Stimulated activated memory B cell treated with anti-CD40 and anti-IgM and Interleukin-4, amounts not matched to agents 10 μg/mL and 1 μg/mL and 100 μg/mL, for 72 hours (primary cell): ENCODE measurements at regions not wholly inside any gene's neighbourhood (a gene's known extent, or its start where the extent isn't known, plus 50 kb on each side); places are given as distances from the start of the nearest gene placed in this dataset.

ENCODE experiments used
- ATAC-seq: fragments of 150-1000 bp; cut with Tn5 transposase; 2 replicates; pipeline ENCODE4 v1.10.0; 2021
- H3K27ac Mint-ChIP-seq: one replicate; pipeline ENCODE4 v1.8.0; 2022; ENCODE audit warnings: mild to moderate bottlenecking, mixed read lengths
- H3K27me3 Mint-ChIP-seq: one replicate; pipeline ENCODE4 v1.8.0; 2022; ENCODE audit warnings: mixed read lengths
- H3K36me3 Mint-ChIP-seq: one replicate; pipeline ENCODE4 v1.8.0; 2022; ENCODE audit warnings: mixed read lengths
- H3K4me1 Mint-ChIP-seq: one replicate; pipeline ENCODE4 v1.8.0; 2022; ENCODE audit warnings: mixed read lengths
- H3K4me3 Mint-ChIP-seq: one replicate; pipeline ENCODE4 v1.8.0; 2022; ENCODE audit warnings: mild to moderate bottlenecking, moderate library complexity, mixed read lengths
- H3K9me3 Mint-ChIP-seq: one replicate; pipeline ENCODE4 v1.8.0; 2022; ENCODE audit warnings: mixed read lengths

GRCh38 chr7:125506331-125506730, 576.7 kb upstream of the POT1 start:
- no peak for ATAC-seq
- H3K4me1 Mint-ChIP-seq = no peaks in the 10 kb centered on the region
- peaks cover 4% of the 10 kb centered on the region for H3K9me3 Mint-ChIP-seq
- H3K27ac Mint-ChIP-seq = no peak overlapping the region
- no peaks in the 10 kb centered on the region for H3K27me3 Mint-ChIP-seq
- H3K36me3 Mint-ChIP-seq = no peaks in the 10 kb centered on the region
- no peak overlapping the region for H3K4me3 Mint-ChIP-seq

- Mint-ChIP-seq H3K9me3 (peaks cover 4% of the 10 kb centered on the region), H3K4me3 (no peak overlapping the region), H3K4me1 (no peaks in the 10 kb centered on the region), H3K27ac (no peak overlapping the region), H3K36me3 (no peaks in the 10 kb centered on the region), H3K27me3 (no peaks in the 10 kb centered on the region)
- no peak for ATAC-seq
Measured at GRCh38 chr7:125504848-125505247, 575.2 kb upstream of the POT1 start.

GRCh38 chr7:125495997-125496396, 566.4 kb upstream of the POT1 start:
- Mint-ChIP-seq H3K27ac (no peak overlapping the region), H3K36me3 (no peaks in the 10 kb centered on the region), H3K4me1 (no peaks in the 10 kb centered on the region), H3K9me3 (peaks cover 3% of the 10 kb centered on the region), H3K4me3 (no peak overlapping the region), H3K27me3 (no peaks in the 10 kb centered on the region)
- no peak for ATAC-seq

GRCh38 chr7:125492521-125492920, 562.9 kb upstream of the POT1 start:
- H3K27me3 Mint-ChIP-seq = no peaks in the 10 kb centered on the region
- H3K9me3 Mint-ChIP-seq = no peaks in the 10 kb centered on the region
- H3K4me3 Mint-ChIP-seq = no peak overlapping the region
- H3K27ac Mint-ChIP-seq = no peak overlapping the region
- H3K36me3 Mint-ChIP-seq = no peaks in the 10 kb centered on the region
- no peaks in the 10 kb centered on the region for H3K4me1 Mint-ChIP-seq
- no peak for ATAC-seq

GRCh38 chr7:125491137-125491536, 561.5 kb upstream of the POT1 start:
- no peak overlapping the region for H3K27ac Mint-ChIP-seq
- H3K4me3 Mint-ChIP-seq = no peak overlapping the region
- H3K4me1 Mint-ChIP-seq = no peaks in the 10 kb centered on the region
- H3K27me3 Mint-ChIP-seq = no peaks in the 10 kb centered on the region
- no peaks in the 10 kb centered on the region for H3K9me3 Mint-ChIP-seq
- peak; percentile 39 for ATAC-seq
- no peaks in the 10 kb centered on the region for H3K36me3 Mint-ChIP-seq

DNA sequence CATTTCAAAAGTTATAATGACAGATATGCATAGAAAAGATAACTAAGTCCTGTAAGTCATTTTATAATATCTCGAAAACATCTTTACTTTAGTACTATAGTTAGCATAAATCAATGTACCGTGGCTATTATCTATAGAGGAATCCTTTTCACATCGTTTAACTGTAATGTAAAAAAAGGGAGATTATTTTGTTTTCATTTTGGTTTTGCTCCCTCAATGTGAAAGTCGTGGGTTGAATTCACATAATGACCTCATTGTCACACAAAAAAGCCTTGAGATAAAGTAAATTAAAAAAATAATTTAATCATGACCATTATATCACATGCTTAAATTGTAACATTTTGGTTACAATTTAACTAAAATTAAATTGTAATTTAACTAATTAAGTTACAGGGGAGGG, 560.5 kb upstream of the POT1 start:
- Mint-ChIP-seq H3K9me3 (no peaks in the 10 kb centered on the region), H3K4me3 (no peak overlapping the region), H3K4me1 (no peaks in the 10 kb centered on the region), H3K27me3 (no peaks in the 10 kb centered on the region), H3K36me3 (no peaks in the 10 kb centered on the region), H3K27ac (no peak overlapping the region)
- ATAC-seq = no peak

- no peaks in the 10 kb centered on the region for H3K27me3 Mint-ChIP-seq
- no peak for ATAC-seq
- no peaks in the 10 kb centered on the region for H3K4me1 Mint-ChIP-seq
- H3K9me3 Mint-ChIP-seq = no peaks in the 10 kb centered on the region
- H3K4me3 Mint-ChIP-seq = no peak overlapping the region
- no peaks in the 10 kb centered on the region for H3K36me3 Mint-ChIP-seq
- no peak overlapping the region for H3K27ac Mint-ChIP-seq
Measured at GRCh38 chr7:125485223-125485622, 555.6 kb upstream of the POT1 start.

GRCh38 chr7:125484755-125485154, 555.1 kb upstream of the POT1 start:
- Mint-ChIP-seq H3K27ac (no peak overlapping the region), H3K4me1 (no peaks in the 10 kb centered on the region), H3K9me3 (no peaks in the 10 kb centered on the region), H3K4me3 (no peak overlapping the region), H3K36me3 (no peaks in the 10 kb centered on the region), H3K27me3 (no peaks in the 10 kb centered on the region)
- ATAC-seq = no peak

- H3K9me3 Mint-ChIP-seq = no peaks in the 10 kb centered on the region
- H3K27me3 Mint-ChIP-seq = no peaks in the 10 kb centered on the region
- H3K36me3 Mint-ChIP-seq = no peaks in the 10 kb centered on the region
- no peaks in the 10 kb centered on the region for H3K4me1 Mint-ChIP-seq
- no peak for ATAC-seq
- H3K27ac Mint-ChIP-seq = no peak overlapping the region
- no peak overlapping the region for H3K4me3 Mint-ChIP-seq
Measured at GRCh38 chr7:125481323-125481722, 551.7 kb upstream of the POT1 start.

- Mint-ChIP-seq H3K27me3 (no peaks in the 10 kb centered on the region), H3K4me3 (no peak overlapping the region), H3K36me3 (no peaks in the 10 kb centered on the region), H3K9me3 (no peaks in the 10 kb centered on the region), H3K4me1 (no peaks in the 10 kb centered on the region), H3K27ac (no peak overlapping the region)
- no peak for ATAC-seq
Measured at GRCh38 chr7:125480762-125481161, 551.1 kb upstream of the POT1 start.

DNA sequence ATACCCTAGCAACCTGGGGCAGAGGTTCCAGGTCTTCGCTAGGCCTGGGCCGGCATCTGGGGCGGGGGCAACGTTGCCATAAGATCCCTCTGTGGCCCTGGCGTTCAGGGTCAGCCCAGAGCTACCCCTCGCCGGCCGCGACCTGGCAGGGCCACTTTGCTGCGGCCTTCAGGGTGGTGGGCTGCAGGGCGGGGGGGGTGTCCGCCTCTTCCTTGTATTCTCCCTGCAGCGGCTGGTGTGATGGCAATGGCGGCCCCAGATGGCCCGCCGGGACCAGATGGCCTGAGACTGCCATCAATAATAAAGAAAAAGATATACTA, 539.2 kb upstream of the POT1 start:
- Mint-ChIP-seq H3K9me3 (peaks cover 4% of the 10 kb centered on the region), H3K27me3 (no peaks in the 10 kb centered on the region), H3K4me3 (no peak overlapping the region), H3K4me1 (no peaks in the 10 kb centered on the region), H3K36me3 (no peaks in the 10 kb centered on the region), H3K27ac (no peak overlapping the region)
- no peak for ATAC-seq

GRCh38 chr7:125467996-125468854, 538.6 kb upstream of the POT1 start:
- H3K4me1 Mint-ChIP-seq = no peaks in the 10 kb centered on the region
- peak; percentile 51 for ATAC-seq
- no peak overlapping the region for H3K27ac Mint-ChIP-seq
- H3K36me3 Mint-ChIP-seq = no peaks in the 10 kb centered on the region
- no peak overlapping the region for H3K4me3 Mint-ChIP-seq
- peaks cover 4% of the 10 kb centered on the region for H3K9me3 Mint-ChIP-seq
- no peaks in the 10 kb centered on the region for H3K27me3 Mint-ChIP-seq

DNA sequence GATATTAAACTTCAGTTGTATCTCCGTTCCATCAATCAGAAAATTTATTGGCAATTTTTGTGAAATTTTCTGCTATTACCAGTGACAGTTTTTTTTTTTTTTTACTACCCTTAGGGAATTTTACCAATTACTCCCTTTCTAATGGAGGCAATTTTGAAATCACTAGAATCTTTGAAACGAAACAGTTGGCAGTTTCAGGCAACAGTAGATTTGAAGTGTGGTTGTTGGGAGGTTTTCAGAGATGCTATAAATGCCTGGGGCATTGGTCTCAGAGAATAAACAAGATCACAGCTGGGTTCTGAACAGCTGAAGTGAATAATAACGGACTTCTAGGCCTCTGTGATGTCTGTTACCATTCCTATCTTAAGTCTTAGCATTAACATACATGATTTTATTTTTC, 535.9 kb upstream of the POT1 start:
- Mint-ChIP-seq H3K9me3 (peaks cover 10% of the 10 kb centered on the region), H3K36me3 (no peaks in the 10 kb centered on the region), H3K4me3 (no peak overlapping the region), H3K27me3 (no peaks in the 10 kb centered on the region), H3K27ac (no peak overlapping the region), H3K4me1 (no peaks in the 10 kb centered on the region)
- no peak for ATAC-seq

GRCh38 chr7:125462615-125463014, 533.0 kb upstream of the POT1 start:
- no peak overlapping the region for H3K27ac Mint-ChIP-seq
- ATAC-seq = no peak
- no peaks in the 10 kb centered on the region for H3K27me3 Mint-ChIP-seq
- no peaks in the 10 kb centered on the region for H3K4me1 Mint-ChIP-seq
- H3K9me3 Mint-ChIP-seq = peaks cover 17% of the 10 kb centered on the region
- no peaks in the 10 kb centered on the region for H3K36me3 Mint-ChIP-seq
- H3K4me3 Mint-ChIP-seq = no peak overlapping the region

DNA sequence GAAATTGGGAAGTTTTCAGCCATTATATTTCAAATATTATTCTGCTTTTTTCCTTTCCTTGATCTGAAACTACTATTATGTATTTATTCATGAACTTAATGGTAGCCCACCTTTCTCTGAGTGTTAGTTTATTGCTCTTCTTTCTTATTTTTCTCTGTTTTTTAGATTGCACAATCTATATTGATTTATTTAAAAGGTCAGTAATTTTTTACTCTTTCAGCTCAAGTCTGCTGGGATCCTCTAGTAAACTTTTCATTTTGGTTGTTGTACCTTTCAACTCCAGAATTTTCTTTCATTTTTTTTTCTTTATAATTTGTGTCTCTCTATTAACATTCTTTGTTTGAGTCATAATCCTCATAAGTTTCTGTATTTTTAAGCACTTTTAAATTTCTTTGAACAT, 529.4 kb upstream of the POT1 start:
- no peak for ATAC-seq
- no peaks in the 10 kb centered on the region for H3K27me3 Mint-ChIP-seq
- no peak overlapping the region for H3K27ac Mint-ChIP-seq
- H3K36me3 Mint-ChIP-seq = no peaks in the 10 kb centered on the region
- peaks cover 17% of the 10 kb centered on the region for H3K9me3 Mint-ChIP-seq
- H3K4me3 Mint-ChIP-seq = no peak overlapping the region
- no peaks in the 10 kb centered on the region for H3K4me1 Mint-ChIP-seq

DNA sequence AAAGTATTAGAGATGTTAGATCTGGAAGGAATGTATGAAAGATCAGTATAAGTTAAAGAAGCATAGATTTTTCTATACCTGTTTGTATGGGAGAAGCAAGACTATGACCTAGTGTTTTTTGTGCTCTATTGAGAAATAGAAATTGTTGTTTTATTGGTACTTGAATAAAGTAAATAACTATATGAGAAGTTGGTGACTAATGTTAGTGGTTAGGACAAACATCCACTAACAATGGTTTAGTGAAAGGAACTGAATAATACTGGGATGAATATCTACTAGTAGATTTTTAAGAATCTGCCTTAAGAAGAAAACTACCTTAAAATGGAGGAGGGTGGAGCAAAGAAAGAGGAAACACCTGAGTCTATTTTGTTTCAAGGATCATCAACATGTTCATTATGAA, 521.1 kb upstream of the POT1 start:
- H3K4me3 Mint-ChIP-seq = no peak overlapping the region
- no peaks in the 10 kb centered on the region for H3K27me3 Mint-ChIP-seq
- no peaks in the 10 kb centered on the region for H3K4me1 Mint-ChIP-seq
- no peak for ATAC-seq
- no peak overlapping the region for H3K27ac Mint-ChIP-seq
- no peaks in the 10 kb centered on the region for H3K36me3 Mint-ChIP-seq
- H3K9me3 Mint-ChIP-seq = peaks cover 3% of the 10 kb centered on the region

- Mint-ChIP-seq H3K27ac (no peak overlapping the region), H3K27me3 (no peaks in the 10 kb centered on the region), H3K9me3 (peaks cover 6% of the 10 kb centered on the region), H3K36me3 (no peaks in the 10 kb centered on the region), H3K4me1 (no peaks in the 10 kb centered on the region), H3K4me3 (no peak overlapping the region)
- no peak for ATAC-seq
Measured at GRCh38 chr7:125445836-125446235, 516.2 kb upstream of the POT1 start.
